GM23338 (cell line): ENCODE measurements at regions not wholly inside any gene's neighbourhood (a gene's known extent, or its start where the extent isn't known, plus 50 kb on each side); places are given as distances from the start of the nearest gene placed in this dataset.

Source experiments
- ATAC-seq: fragments of 200-7000 bp; cut with Tn5 transposase; 3 replicates; pipeline ENCODE4 v1.9.1; 2020
- DNase-seq: peaks from one replicate; pipeline ENCODE4 v3.0.0-alpha.2; 2015; ENCODE audit warnings: low spot score
- H2AFZ ChIP-seq: fragments of 200-600 bp; sonication (generic); 2 replicates; pipeline ENCODE4 v1.8.0; 2016; ENCODE audit warnings: antibody characterized with exemption, mild to moderate bottlenecking, moderate library complexity
- H3F3A ChIP-seq: fragments of 200-600 bp; sonication (generic); replicated peaks from 2 replicates; pipeline ENCODE4 v1.8.0; 2017; ENCODE audit warnings: antibody characterized with exemption, mixed run types, low read depth
- H3K27ac ChIP-seq: fragments of 200-600 bp; sonication (generic); 2 replicates; pipeline ENCODE4 v1.6.1; 2016; ENCODE audit warnings: low read depth
- H3K27me3 ChIP-seq: fragments of 200-600 bp; sonication (generic); 2 replicates; pipeline ENCODE4 v1.8.0; 2016; ENCODE audit warnings: mild to moderate bottlenecking, mixed run types, moderate library complexity; ENCODE audit not compliant: insufficient read depth
- H3K36me3 ChIP-seq: fragments of 200-600 bp; sonication (generic); 2 replicates; pipeline ENCODE4 v1.8.0; 2016; ENCODE audit warnings: mild to moderate bottlenecking; ENCODE audit not compliant: insufficient read depth
- H3K4me1 ChIP-seq: fragments of 200-600 bp; sonication (generic); 2 replicates; pipeline ENCODE4 v1.8.0; 2016; ENCODE audit warnings: mild to moderate bottlenecking, moderate library complexity; ENCODE audit not compliant: insufficient read depth
- H3K4me2 ChIP-seq: fragments of 200-600 bp; sonication (generic); 2 replicates; pipeline ENCODE4 v1.7.1; 2017; ENCODE audit warnings: mixed run types
- H3K4me3 ChIP-seq: fragments of 200-600 bp; sonication (generic); 2 replicates; pipeline ENCODE4 v1.6.1; 2016; ENCODE audit warnings: mixed run types
- H3K79me2 ChIP-seq: fragments of 200-600 bp; sonication (generic); replicated peaks from 2 replicates; pipeline ENCODE4 v1.8.0; 2017; ENCODE audit warnings: mild to moderate bottlenecking; ENCODE audit not compliant: insufficient read depth
- H3K9me2 ChIP-seq: fragments of 200-600 bp; sonication (generic); 2 replicates; pipeline ENCODE4 v1.8.0; 2017; ENCODE audit not compliant: insufficient read depth
- H4K20me1 ChIP-seq: fragments of 200-600 bp; sonication (generic); replicated peaks from 2 replicates; pipeline ENCODE4 v1.8.0; 2017; ENCODE audit warnings: mild to moderate bottlenecking; ENCODE audit not compliant: insufficient read depth
- H3K27ac Mint-ChIP-seq: 2 replicates; pipeline ENCODE4 v1.8.0; 2020; ENCODE audit warnings: inconsistent platforms, mild to moderate bottlenecking, moderate library complexity, mixed read lengths
- H3K27me3 Mint-ChIP-seq: 3 replicates; pipeline ENCODE4 v1.8.0; 2022; ENCODE audit warnings: low read depth, mild to moderate bottlenecking, moderate library complexity, mixed read lengths, inconsistent platforms; ENCODE audit not compliant: insufficient read depth, poor library complexity
- H3K36me3 Mint-ChIP-seq: 3 replicates; pipeline ENCODE4 v1.8.0; 2021; ENCODE audit warnings: low read depth, mild to moderate bottlenecking, inconsistent platforms, moderate library complexity, mixed read lengths
- H3K4me1 Mint-ChIP-seq: 3 replicates; pipeline ENCODE4 v1.8.0; 2020; ENCODE audit warnings: mild to moderate bottlenecking, inconsistent platforms, mixed read lengths
- H3K4me3 Mint-ChIP-seq: 3 replicates; pipeline ENCODE4 v1.8.0; 2021; ENCODE audit warnings: moderate library complexity, mild to moderate bottlenecking, inconsistent platforms, mixed read lengths
- H3K9me3 Mint-ChIP-seq: 3 replicates; pipeline ENCODE4 v1.8.0; 2020; ENCODE audit warnings: moderate library complexity, mild to moderate bottlenecking, inconsistent platforms, mixed read lengths
- CREB1 ChIP-seq: fragments of 250-450 bp; sonication (Bioruptor Pico); IDR thresholded peaks from 2 replicates; pipeline ENCODE4 v1.5.0; 2020; ENCODE audit warnings: low read depth, mild to moderate bottlenecking, moderate library complexity
- EZH2 ChIP-seq: fragments of 200-600 bp; sonication (generic); IDR thresholded peaks from one replicate; pipeline ENCODE4 v1.8.0; 2017; ENCODE audit warnings: antibody characterized with exemption, mild to moderate bottlenecking, low read depth; ENCODE audit not compliant: unreplicated experiment
- EZH2phosphoT487 ChIP-seq: fragments of 200-600 bp; sonication (generic); IDR thresholded peaks from one replicate; pipeline ENCODE4 v1.8.1; 2018; ENCODE audit warnings: antibody characterized with exemption; ENCODE audit not compliant: unreplicated experiment
- JUNB ChIP-seq: IDR thresholded peaks from one replicate; pipeline ENCODE4 v1.6.1; 2016; ENCODE audit warnings: antibody characterized with exemption; ENCODE audit not compliant: unreplicated experiment
- POLR2AphosphoS5 ChIP-seq: IDR thresholded peaks from 2 replicates; pipeline ENCODE4 v1.6.1; 2016; ENCODE audit warnings: antibody characterized with exemption, low read depth
- STAT1 ChIP-seq: IDR thresholded peaks from one replicate; pipeline ENCODE4 v1.6.1; 2016; ENCODE audit warnings: antibody characterized with exemption; ENCODE audit not compliant: unreplicated experiment
- ZNF114 ChIP-seq: fragments of 250-450 bp; sonication (Bioruptor Pico); IDR thresholded peaks from 2 replicates; pipeline ENCODE4 v1.5.0; 2020; ENCODE audit warnings: mild to moderate bottlenecking, moderate library complexity
- TF ChIP-seq, protein P1 (sequence below): fragments of 250-450 bp; sonication (Bioruptor Pico); IDR thresholded peaks from 2 replicates; pipeline ENCODE4 v1.5.0; 2020; ENCODE audit warnings: mild to moderate bottlenecking, moderate library complexity
- TF ChIP-seq, protein P2 (sequence below): IDR thresholded peaks from 2 replicates; pipeline ENCODE4 v1.6.1; 2016; ENCODE audit warnings: antibody characterized with exemption
- TF ChIP-seq, protein P3 (sequence below): IDR thresholded peaks from one replicate; pipeline ENCODE4 v1.6.1; 2018; ENCODE audit warnings: antibody characterized with exemption; ENCODE audit not compliant: unreplicated experiment

DNA sequence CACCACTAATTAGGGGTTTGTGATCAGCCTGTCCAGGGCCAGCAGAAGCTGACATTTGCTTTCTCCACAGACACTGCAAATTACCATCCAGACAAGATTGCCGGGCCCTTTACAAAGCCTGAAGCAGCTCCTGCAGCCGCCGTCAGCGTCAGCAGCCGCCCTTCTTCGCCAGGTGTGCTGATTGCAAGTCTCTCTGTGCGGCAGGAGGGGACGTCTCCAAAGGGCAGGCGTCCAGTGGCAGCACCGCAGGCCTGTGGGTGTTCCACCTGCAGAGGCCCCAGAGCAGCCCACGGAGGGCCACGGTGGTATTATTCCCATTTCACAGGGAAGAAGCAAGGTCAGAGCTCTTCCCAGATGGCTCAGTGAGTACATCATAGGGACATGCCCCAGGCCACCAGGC lies 108.0 kb upstream of the PPP1R26 start (continued):
- TF ChIP-seq, protein P1, sequence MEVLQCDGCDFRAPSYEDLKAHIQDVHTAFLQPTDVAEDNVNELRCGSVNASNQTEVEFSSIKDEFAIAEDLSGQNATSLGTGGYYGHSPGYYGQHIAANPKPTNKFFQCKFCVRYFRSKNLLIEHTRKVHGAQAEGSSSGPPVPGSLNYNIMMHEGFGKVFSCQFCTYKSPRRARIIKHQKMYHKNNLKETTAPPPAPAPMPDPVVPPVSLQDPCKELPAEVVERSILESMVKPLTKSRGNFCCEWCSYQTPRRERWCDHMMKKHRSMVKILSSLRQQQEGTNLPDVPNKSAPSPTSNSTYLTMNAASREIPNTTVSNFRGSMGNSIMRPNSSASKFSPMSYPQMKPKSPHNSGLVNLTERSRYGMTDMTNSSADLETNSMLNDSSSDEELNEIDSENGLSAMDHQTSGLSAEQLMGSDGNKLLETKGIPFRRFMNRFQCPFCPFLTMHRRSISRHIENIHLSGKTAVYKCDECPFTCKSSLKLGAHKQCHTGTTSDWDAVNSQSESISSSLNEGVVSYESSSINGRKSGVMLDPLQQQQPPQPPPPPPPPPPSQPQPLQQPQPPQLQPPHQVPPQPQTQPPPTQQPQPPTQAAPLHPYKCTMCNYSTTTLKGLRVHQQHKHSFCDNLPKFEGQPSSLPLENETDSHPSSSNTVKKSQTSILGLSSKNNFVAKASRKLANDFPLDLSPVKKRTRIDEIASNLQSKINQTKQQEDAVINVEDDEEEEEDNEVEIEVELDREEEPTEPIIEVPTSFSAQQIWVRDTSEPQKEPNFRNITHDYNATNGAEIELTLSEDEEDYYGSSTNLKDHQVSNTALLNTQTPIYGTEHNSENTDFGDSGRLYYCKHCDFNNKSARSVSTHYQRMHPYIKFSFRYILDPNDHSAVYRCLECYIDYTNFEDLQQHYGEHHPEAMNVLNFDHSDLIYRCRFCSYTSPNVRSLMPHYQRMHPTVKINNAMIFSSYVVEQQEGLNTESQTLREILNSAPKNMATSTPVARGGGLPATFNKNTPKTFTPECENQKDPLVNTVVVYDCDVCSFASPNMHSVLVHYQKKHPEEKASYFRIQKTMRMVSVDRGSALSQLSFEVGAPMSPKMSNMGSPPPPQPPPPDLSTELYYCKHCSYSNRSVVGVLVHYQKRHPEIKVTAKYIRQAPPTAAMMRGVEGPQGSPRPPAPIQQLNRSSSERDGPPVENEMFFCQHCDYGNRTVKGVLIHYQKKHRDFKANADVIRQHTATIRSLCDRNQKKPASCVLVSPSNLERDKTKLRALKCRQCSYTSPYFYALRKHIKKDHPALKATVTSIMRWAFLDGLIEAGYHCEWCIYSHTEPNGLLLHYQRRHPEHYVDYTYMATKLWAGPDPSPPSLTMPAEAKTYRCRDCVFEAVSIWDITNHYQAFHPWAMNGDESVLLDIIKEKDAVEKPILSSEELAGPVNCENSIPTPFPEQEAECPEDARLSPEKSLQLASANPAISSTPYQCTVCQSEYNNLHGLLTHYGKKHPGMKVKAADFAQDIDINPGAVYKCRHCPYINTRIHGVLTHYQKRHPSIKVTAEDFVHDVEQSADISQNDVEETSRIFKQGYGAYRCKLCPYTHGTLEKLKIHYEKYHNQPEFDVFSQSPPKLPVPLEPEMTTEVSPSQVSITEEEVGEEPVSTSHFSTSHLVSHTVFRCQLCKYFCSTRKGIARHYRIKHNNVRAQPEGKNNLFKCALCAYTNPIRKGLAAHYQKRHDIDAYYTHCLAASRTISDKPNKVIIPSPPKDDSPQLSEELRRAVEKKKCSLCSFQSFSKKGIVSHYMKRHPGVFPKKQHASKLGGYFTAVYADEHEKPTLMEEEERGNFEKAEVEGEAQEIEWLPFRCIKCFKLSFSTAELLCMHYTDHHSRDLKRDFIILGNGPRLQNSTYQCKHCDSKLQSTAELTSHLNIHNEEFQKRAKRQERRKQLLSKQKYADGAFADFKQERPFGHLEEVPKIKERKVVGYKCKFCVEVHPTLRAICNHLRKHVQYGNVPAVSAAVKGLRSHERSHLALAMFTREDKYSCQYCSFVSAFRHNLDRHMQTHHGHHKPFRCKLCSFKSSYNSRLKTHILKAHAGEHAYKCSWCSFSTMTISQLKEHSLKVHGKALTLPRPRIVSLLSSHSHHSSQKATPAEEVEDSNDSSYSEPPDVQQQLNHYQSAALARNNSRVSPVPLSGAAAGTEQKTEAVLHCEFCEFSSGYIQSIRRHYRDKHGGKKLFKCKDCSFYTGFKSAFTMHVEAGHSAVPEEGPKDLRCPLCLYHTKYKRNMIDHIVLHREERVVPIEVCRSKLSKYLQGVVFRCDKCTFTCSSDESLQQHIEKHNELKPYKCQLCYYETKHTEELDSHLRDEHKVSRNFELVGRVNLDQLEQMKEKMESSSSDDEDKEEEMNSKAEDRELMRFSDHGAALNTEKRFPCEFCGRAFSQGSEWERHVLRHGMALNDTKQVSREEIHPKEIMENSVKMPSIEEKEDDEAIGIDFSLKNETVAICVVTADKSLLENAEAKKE (CRISPR knock-in tag) = no peak
- TF ChIP-seq, protein P2, sequence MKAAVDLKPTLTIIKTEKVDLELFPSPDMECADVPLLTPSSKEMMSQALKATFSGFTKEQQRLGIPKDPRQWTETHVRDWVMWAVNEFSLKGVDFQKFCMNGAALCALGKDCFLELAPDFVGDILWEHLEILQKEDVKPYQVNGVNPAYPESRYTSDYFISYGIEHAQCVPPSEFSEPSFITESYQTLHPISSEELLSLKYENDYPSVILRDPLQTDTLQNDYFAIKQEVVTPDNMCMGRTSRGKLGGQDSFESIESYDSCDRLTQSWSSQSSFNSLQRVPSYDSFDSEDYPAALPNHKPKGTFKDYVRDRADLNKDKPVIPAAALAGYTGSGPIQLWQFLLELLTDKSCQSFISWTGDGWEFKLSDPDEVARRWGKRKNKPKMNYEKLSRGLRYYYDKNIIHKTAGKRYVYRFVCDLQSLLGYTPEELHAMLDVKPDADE = no peak
- TF ChIP-seq, protein P3, sequence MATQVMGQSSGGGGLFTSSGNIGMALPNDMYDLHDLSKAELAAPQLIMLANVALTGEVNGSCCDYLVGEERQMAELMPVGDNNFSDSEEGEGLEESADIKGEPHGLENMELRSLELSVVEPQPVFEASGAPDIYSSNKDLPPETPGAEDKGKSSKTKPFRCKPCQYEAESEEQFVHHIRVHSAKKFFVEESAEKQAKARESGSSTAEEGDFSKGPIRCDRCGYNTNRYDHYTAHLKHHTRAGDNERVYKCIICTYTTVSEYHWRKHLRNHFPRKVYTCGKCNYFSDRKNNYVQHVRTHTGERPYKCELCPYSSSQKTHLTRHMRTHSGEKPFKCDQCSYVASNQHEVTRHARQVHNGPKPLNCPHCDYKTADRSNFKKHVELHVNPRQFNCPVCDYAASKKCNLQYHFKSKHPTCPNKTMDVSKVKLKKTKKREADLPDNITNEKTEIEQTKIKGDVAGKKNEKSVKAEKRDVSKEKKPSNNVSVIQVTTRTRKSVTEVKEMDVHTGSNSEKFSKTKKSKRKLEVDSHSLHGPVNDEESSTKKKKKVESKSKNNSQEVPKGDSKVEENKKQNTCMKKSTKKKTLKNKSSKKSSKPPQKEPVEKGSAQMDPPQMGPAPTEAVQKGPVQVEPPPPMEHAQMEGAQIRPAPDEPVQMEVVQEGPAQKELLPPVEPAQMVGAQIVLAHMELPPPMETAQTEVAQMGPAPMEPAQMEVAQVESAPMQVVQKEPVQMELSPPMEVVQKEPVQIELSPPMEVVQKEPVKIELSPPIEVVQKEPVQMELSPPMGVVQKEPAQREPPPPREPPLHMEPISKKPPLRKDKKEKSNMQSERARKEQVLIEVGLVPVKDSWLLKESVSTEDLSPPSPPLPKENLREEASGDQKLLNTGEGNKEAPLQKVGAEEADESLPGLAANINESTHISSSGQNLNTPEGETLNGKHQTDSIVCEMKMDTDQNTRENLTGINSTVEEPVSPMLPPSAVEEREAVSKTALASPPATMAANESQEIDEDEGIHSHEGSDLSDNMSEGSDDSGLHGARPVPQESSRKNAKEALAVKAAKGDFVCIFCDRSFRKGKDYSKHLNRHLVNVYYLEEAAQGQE = no peak
- no peak for TF ChIP-seq EZH2phosphoT487

DNA sequence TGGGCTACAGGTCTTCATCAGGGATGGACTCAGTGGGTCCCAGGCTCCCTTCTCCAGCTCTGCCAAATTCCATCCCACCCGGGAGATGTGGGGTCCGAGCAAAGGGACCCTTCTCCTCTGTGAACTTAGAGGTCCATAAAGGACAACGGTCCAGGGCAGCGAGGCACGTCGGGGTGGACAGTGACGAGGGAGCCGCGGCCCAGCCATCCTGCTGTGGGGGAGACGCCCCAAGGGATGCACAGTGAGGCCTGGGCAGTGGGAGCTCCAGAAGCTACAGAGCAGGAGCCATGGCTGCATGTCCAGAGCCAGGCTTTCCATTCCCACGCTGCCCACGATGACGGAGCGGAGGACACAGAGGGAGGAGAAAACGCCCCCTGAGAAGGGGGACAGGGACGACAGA lies 107.5 kb upstream of the PPP1R26 start:
- no peaks in the 10 kb centered on the region for H3K36me3 ChIP-seq
- H3K4me3 ChIP-seq = no peak overlapping the region
- Mint-ChIP-seq H3K27me3 (peaks cover 9% of the 10 kb centered on the region), H3K9me3 (peaks cover 14% of the 10 kb centered on the region), H3K36me3 (peaks cover 5% of the 10 kb centered on the region), H3K27ac (no peak overlapping the region), H3K4me3 (no peak overlapping the region), H3K4me1 (peaks cover 18% of the 10 kb centered on the region)
- no peak overlapping the region for H3K4me2 ChIP-seq
- H3K9me2 ChIP-seq = no peaks in the 10 kb centered on the region
- H3K27me3 ChIP-seq = no peaks in the 10 kb centered on the region
- no peak overlapping the region for H2AFZ ChIP-seq
- H3K4me1 ChIP-seq = no peaks in the 10 kb centered on the region
- H3F3A ChIP-seq = no peaks in the 10 kb centered on the region
- DNase-seq = no peak
- no peak for ATAC-seq
- H3K27ac ChIP-seq = no peak overlapping the region
- H3K79me2 ChIP-seq = no peaks in the 10 kb centered on the region
- no peaks in the 10 kb centered on the region for H4K20me1 ChIP-seq
- TF ChIP-seq POLR2AphosphoS5 (no peak), EZH2 (no peak), STAT1 (no peak), JUNB (no peak), ZNF114 (CRISPR knock-in tag) (no peak), CREB1 (CRISPR knock-in tag) (no peak), EZH2phosphoT487 (no peak)
- TF ChIP-seq, protein P2 = no peak
